WTC11 (cell line): ENCODE measurements at regions not wholly inside any gene's neighbourhood (a gene's known extent, or its start where the extent isn't known, plus 50 kb on each side); places are given as distances from the start of the nearest gene placed in this dataset.

ENCODE experiments used
- ATAC-seq: fragments of 200-7000 bp; cut with Tn5 transposase; 2 replicates; pipeline ENCODE4 v1.10.0; 2021; ENCODE audit warnings: mild to moderate bottlenecking, moderate library complexity
- CTCF ChIA-PET: fragments of 300-600 bp; sonication (Branson Sonifier 250); formaldehyde crosslinking; loops from one replicate; lab custom pipeline; 2021; ENCODE audit warnings: antibody characterized with exemption; lab: Charles Lee
- POLR2A ChIA-PET: fragments of 350-600 bp; sonication (Branson Sonifier 250); formaldehyde crosslinking; loops from one replicate; lab custom pipeline; 2021; ENCODE audit warnings: antibody characterized with exemption; lab: Charles Lee
- DNase-seq: peaks from one replicate; pipeline ENCODE4 v3.0.0; 2021; ENCODE audit warnings: low spot score
- H3K27ac Mint-ChIP-seq: 2 replicates; pipeline ENCODE4 v1.8.0; 2021; ENCODE audit warnings: mixed read lengths
- H3K27me3 Mint-ChIP-seq: 2 replicates; pipeline ENCODE4 v1.8.0; 2021; ENCODE audit warnings: low read depth, mild to moderate bottlenecking, moderate library complexity, mixed read lengths
- H3K36me3 Mint-ChIP-seq: 2 replicates; pipeline ENCODE4 v1.8.0; 2021; ENCODE audit warnings: mixed read lengths
- H3K4me1 Mint-ChIP-seq: 2 replicates; pipeline ENCODE4 v1.8.0; 2022; ENCODE audit warnings: mixed read lengths
- H3K4me3 Mint-ChIP-seq: 2 replicates; pipeline ENCODE4 v1.8.0; 2021; ENCODE audit warnings: mild to moderate bottlenecking, moderate library complexity, mixed read lengths
- H3K9me3 Mint-ChIP-seq: 2 replicates; pipeline ENCODE4 v1.8.0; 2021; ENCODE audit warnings: mixed read lengths
- ATF1 ChIP-seq: sonication (generic); formaldehyde crosslinking; IDR thresholded peaks from 2 replicates; pipeline ENCODE4 v1.8.1; 2023; ENCODE audit warnings: mild to moderate bottlenecking, moderate library complexity, missing genetic modification reagents
- CDX4 ChIP-seq: fragments of 250-450 bp; sonication (Bioruptor Pico); IDR thresholded peaks from 2 replicates; pipeline ENCODE4 v1.9.0; 2021; ENCODE audit warnings: moderate library complexity, mild to moderate bottlenecking, inconsistent platforms, borderline replicate concordance
- ETV6 ChIP-seq: sonication (generic); formaldehyde crosslinking; IDR thresholded peaks from 2 replicates; pipeline ENCODE4 v1.8.1; 2022; ENCODE audit warnings: mild to moderate bottlenecking, missing genetic modification reagents
- FOXP1 ChIP-seq: sonication (generic); formaldehyde crosslinking; IDR thresholded peaks from 2 replicates; pipeline ENCODE4 v1.8.0; 2022; ENCODE audit warnings: missing genetic modification reagents, mild to moderate bottlenecking, moderate library complexity, borderline replicate concordance
- GABPB1 ChIP-seq: sonication (generic); formaldehyde crosslinking; IDR thresholded peaks from 2 replicates; pipeline ENCODE4 v1.8.1; 2023; ENCODE audit warnings: mild to moderate bottlenecking, missing genetic modification reagents
- GTF2I ChIP-seq: fragments of 250-450 bp; sonication (Bioruptor Pico); conservative IDR thresholded peaks from 2 replicates; pipeline ENCODE4 v1.4.0; 2021; ENCODE audit warnings: mild to moderate bottlenecking
- JUN ChIP-seq: sonication (generic); formaldehyde crosslinking; IDR thresholded peaks from 2 replicates; pipeline ENCODE4 v1.8.0; 2023; ENCODE audit warnings: mild to moderate bottlenecking, missing genetic modification reagents
- KAT7 ChIP-seq: sonication (generic); formaldehyde crosslinking; IDR thresholded peaks from 2 replicates; pipeline ENCODE4 v1.8.1; 2023; ENCODE audit warnings: missing genetic modification reagents, mild to moderate bottlenecking, borderline replicate concordance
- NR2C2 ChIP-seq: sonication (generic); formaldehyde crosslinking; IDR thresholded peaks from 2 replicates; pipeline ENCODE4 v1.8.0; 2022; ENCODE audit warnings: mild to moderate bottlenecking, missing genetic modification reagents
- OVOL2 ChIP-seq: fragments of 250-450 bp; sonication (Bioruptor Pico); IDR thresholded peaks from 2 replicates; pipeline ENCODE4 v1.9.0; 2021; ENCODE audit warnings: mild to moderate bottlenecking, borderline replicate concordance
- PRRX2 ChIP-seq: fragments of 250-450 bp; sonication (Bioruptor Pico); IDR thresholded peaks from 2 replicates; pipeline ENCODE4 v1.8.0; 2021; ENCODE audit warnings: mild to moderate bottlenecking
- SOX15 ChIP-seq: fragments of 250-450 bp; sonication (Bioruptor Pico); IDR thresholded peaks from 2 replicates; pipeline ENCODE4 v1.9.0; 2021; ENCODE audit warnings: mild to moderate bottlenecking
- TCF7 ChIP-seq: sonication (generic); formaldehyde crosslinking; IDR thresholded peaks from 2 replicates; pipeline ENCODE4 v1.8.0; 2022; ENCODE audit warnings: mild to moderate bottlenecking, low read depth, missing genetic modification reagents, moderate library complexity
- TEAD4 ChIP-seq: sonication (generic); formaldehyde crosslinking; IDR thresholded peaks from 2 replicates; pipeline ENCODE4 v1.8.0; 2022; ENCODE audit warnings: mild to moderate bottlenecking, missing genetic modification reagents
- TP53 ChIP-seq: sonication (generic); formaldehyde crosslinking; IDR thresholded peaks from 2 replicates; pipeline ENCODE4 v1.8.1; 2023; ENCODE audit warnings: mild to moderate bottlenecking, missing genetic modification reagents
- ZNF138 ChIP-seq: sonication (generic); formaldehyde crosslinking; conservative IDR thresholded peaks from 2 replicates; pipeline ENCODE4 v1.8.1; 2022; ENCODE audit warnings: mild to moderate bottlenecking, moderate library complexity, missing genetic modification reagents
- ZNF219 ChIP-seq: sonication (generic); formaldehyde crosslinking; IDR thresholded peaks from 2 replicates; pipeline ENCODE4 v1.8.0; 2023; ENCODE audit warnings: missing genetic modification reagents, mild to moderate bottlenecking, borderline replicate concordance
- ZNF263 ChIP-seq: sonication (generic); formaldehyde crosslinking; IDR thresholded peaks from 2 replicates; pipeline ENCODE4 v1.8.1; 2022; ENCODE audit warnings: low read depth, mild to moderate bottlenecking, moderate library complexity, missing genetic modification reagents
- ZNF671 ChIP-seq: fragments of 250-450 bp; sonication (Bioruptor Pico); IDR thresholded peaks from 2 replicates; pipeline ENCODE4 v1.8.0; 2021; ENCODE audit warnings: mild to moderate bottlenecking
- TF ChIP-seq, protein P1 (sequence below): sonication (generic); formaldehyde crosslinking; conservative IDR thresholded peaks from 2 replicates; pipeline ENCODE4 v1.8.1; 2023; ENCODE audit warnings: mild to moderate bottlenecking, low read depth, missing genetic modification reagents, moderate library complexity
- TF ChIP-seq, protein P2 (sequence below): fragments of 250-450 bp; sonication (Bioruptor Pico); IDR thresholded peaks from 2 replicates; pipeline ENCODE4 v2.1.2; 2022; ENCODE audit warnings: mild to moderate bottlenecking, moderate library complexity
- TF ChIP-seq, protein P3 (sequence below): fragments of 250-450 bp; sonication (Bioruptor Pico); IDR thresholded peaks from 2 replicates; pipeline ENCODE4 v1.8.0; 2021; ENCODE audit warnings: mild to moderate bottlenecking
- TF ChIP-seq, protein P4 (sequence below): sonication (generic); formaldehyde crosslinking; IDR thresholded peaks from 2 replicates; pipeline ENCODE4 v1.8.1; 2022; ENCODE audit warnings: mild to moderate bottlenecking, missing genetic modification reagents, moderate library complexity, borderline replicate concordance
- TF ChIP-seq, protein P5 (sequence below): fragments of 250-450 bp; sonication (Bioruptor Pico); IDR thresholded peaks from 2 replicates; pipeline ENCODE4 v1.9.0; 2021; ENCODE audit warnings: mild to moderate bottlenecking

DNA sequence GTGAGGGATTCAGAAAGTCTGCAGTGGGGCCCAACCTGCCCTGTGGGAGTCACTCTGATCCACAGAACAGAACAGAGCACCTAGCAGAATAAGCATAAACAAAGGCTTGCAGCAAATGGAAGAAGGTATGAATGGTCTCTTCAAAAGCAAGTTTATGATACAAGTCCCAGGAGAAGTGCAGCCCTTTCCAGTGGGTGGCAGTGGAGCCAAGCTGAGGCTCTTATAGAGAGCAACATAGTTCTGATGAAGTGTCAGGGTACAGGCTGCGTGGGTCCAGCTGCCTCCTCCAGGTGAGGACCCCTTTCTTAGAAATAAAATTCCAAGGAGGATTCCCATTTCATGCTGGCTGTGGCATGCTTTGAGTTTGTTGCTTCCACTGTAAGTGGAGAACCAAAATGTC is 88.8 kb upstream of the PAK3 start:
- ATAC-seq: no peak
- DNase-seq: no peak
- POLR2A ChIA-PET: no interaction called here
- no peaks in the 10 kb centered on the region for H3K9me3 Mint-ChIP-seq
- CTCF ChIA-PET: no interaction called here
- no peak overlapping the region for H3K27ac Mint-ChIP-seq
- TF ChIP-seq ZNF671 (no peak), TEAD4 (CRISPR knock-in tag) (no peak), PRRX2 (CRISPR knock-in tag) (no peak), TP53 (CRISPR knock-in tag) (no peak), NR2C2 (no peak)
- TF ChIP-seq, protein P1, sequence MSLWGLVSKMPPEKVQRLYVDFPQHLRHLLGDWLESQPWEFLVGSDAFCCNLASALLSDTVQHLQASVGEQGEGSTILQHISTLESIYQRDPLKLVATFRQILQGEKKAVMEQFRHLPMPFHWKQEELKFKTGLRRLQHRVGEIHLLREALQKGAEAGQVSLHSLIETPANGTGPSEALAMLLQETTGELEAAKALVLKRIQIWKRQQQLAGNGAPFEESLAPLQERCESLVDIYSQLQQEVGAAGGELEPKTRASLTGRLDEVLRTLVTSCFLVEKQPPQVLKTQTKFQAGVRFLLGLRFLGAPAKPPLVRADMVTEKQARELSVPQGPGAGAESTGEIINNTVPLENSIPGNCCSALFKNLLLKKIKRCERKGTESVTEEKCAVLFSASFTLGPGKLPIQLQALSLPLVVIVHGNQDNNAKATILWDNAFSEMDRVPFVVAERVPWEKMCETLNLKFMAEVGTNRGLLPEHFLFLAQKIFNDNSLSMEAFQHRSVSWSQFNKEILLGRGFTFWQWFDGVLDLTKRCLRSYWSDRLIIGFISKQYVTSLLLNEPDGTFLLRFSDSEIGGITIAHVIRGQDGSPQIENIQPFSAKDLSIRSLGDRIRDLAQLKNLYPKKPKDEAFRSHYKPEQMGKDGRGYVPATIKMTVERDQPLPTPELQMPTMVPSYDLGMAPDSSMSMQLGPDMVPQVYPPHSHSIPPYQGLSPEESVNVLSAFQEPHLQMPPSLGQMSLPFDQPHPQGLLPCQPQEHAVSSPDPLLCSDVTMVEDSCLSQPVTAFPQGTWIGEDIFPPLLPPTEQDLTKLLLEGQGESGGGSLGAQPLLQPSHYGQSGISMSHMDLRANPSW (CRISPR knock-in tag): no peak
- peaks cover 31% of the 10 kb centered on the region for H3K4me1 Mint-ChIP-seq
- H3K4me3 Mint-ChIP-seq: no peak overlapping the region
- no peaks in the 10 kb centered on the region; the same call in 1 of the 2 replicates for H3K27me3 Mint-ChIP-seq
- no peaks in the 10 kb centered on the region for H3K36me3 Mint-ChIP-seq

GRCh38 chrX:111006116-111006515 is 89.9 kb upstream of the PAK3 start:
- ATAC-seq: no peak
- TF ChIP-seq FOXP1 (CRISPR knock-in tag) (no peak), GTF2I (CRISPR knock-in tag) (no peak), KAT7 (CRISPR knock-in tag) (no peak), ZNF138 (CRISPR knock-in tag) (no peak), PRRX2 (CRISPR knock-in tag) (no peak), TCF7 (CRISPR knock-in tag) (no peak), JUN (no peak), ETV6 (CRISPR knock-in tag) (no peak), GABPB1 (CRISPR knock-in tag) (no peak), ATF1 (CRISPR knock-in tag) (no peak)
- TF ChIP-seq, protein P2, sequence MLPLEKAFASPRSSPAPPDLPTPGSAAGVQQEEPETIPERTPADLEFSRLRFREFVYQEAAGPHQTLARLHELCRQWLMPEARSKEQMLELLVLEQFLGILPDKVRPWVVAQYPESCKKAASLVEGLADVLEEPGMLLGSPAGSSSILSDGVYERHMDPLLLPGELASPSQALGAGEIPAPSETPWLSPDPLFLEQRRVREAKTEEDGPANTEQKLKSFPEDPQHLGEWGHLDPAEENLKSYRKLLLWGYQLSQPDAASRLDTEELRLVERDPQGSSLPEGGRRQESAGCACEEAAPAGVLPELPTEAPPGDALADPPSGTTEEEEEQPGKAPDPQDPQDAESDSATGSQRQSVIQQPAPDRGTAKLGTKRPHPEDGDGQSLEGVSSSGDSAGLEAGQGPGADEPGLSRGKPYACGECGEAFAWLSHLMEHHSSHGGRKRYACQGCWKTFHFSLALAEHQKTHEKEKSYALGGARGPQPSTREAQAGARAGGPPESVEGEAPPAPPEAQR (CRISPR knock-in tag): no peak
- TF ChIP-seq, protein P3, sequence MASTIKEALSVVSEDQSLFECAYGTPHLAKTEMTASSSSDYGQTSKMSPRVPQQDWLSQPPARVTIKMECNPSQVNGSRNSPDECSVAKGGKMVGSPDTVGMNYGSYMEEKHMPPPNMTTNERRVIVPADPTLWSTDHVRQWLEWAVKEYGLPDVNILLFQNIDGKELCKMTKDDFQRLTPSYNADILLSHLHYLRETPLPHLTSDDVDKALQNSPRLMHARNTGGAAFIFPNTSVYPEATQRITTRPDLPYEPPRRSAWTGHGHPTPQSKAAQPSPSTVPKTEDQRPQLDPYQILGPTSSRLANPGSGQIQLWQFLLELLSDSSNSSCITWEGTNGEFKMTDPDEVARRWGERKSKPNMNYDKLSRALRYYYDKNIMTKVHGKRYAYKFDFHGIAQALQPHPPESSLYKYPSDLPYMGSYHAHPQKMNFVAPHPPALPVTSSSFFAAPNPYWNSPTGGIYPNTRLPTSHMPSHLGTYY (CRISPR knock-in tag): no peak
- TF ChIP-seq, protein P4, sequence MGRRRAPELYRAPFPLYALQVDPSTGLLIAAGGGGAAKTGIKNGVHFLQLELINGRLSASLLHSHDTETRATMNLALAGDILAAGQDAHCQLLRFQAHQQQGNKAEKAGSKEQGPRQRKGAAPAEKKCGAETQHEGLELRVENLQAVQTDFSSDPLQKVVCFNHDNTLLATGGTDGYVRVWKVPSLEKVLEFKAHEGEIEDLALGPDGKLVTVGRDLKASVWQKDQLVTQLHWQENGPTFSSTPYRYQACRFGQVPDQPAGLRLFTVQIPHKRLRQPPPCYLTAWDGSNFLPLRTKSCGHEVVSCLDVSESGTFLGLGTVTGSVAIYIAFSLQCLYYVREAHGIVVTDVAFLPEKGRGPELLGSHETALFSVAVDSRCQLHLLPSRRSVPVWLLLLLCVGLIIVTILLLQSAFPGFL: no peak
- H3K36me3 Mint-ChIP-seq: no peaks in the 10 kb centered on the region
- H3K27me3 Mint-ChIP-seq: no peaks in the 10 kb centered on the region; the same call in 1 of the 2 replicates
- H3K9me3 Mint-ChIP-seq: no peaks in the 10 kb centered on the region
- CTCF ChIA-PET: no interaction called here
- H3K4me3 Mint-ChIP-seq: no peak overlapping the region
- no peak for DNase-seq
- H3K27ac Mint-ChIP-seq: no peak overlapping the region; the same call in 1 of the 2 replicates
- H3K4me1 Mint-ChIP-seq: peaks cover 26% of the 10 kb centered on the region
- POLR2A ChIA-PET: no interaction called here

GRCh38 chrX:111005166-111005565 is 90.8 kb upstream of the PAK3 start:
- CTCF ChIA-PET: interaction anchor here (0.6 to 1.8 kb wide), 2 partner anchors 13 to 151 kb away, joined by 3 to 6 read pairs; no protein-coding TSS in a partner anchor
- H3K9me3 Mint-ChIP-seq: no peaks in the 10 kb centered on the region
- no peak overlapping the region for H3K27ac Mint-ChIP-seq
- peaks cover 17% of the 10 kb centered on the region for H3K4me1 Mint-ChIP-seq
- DNase-seq (no peak), ATAC-seq (no peak; the same call in 1 of the 2 replicates)
- POLR2A ChIA-PET: no interaction called here
- no peaks in the 10 kb centered on the region for H3K36me3 Mint-ChIP-seq
- no peak overlapping the region for H3K4me3 Mint-ChIP-seq
- H3K27me3 Mint-ChIP-seq: no peaks in the 10 kb centered on the region; the same call in 1 of the 2 replicates
- TF ChIP-seq, protein P1 (CRISPR knock-in tag): no peak
- TF ChIP-seq CDX4 (CRISPR knock-in tag) (no peak), OVOL2 (CRISPR knock-in tag) (no peak), SOX15 (CRISPR knock-in tag) (no peak), ZNF263 (CRISPR knock-in tag) (no peak), FOXP1 (CRISPR knock-in tag) (no peak), ETV6 (CRISPR knock-in tag) (no peak), ZNF219 (no peak)
- TF ChIP-seq, protein P5, sequence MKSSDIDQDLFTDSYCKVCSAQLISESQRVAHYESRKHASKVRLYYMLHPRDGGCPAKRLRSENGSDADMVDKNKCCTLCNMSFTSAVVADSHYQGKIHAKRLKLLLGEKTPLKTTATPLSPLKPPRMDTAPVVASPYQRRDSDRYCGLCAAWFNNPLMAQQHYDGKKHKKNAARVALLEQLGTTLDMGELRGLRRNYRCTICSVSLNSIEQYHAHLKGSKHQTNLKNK (CRISPR knock-in tag): no peak
